Smooth muscle cell (in vitro differentiated cells): ENCODE measurements at regions not wholly inside any gene's neighbourhood (a gene's known extent, or its start where the extent isn't known, plus 50 kb on each side); places are given as distances from the start of the nearest gene placed in this dataset.

Experiments
- DNase-seq: peaks from one replicate; lab custom pipeline; 2025; ENCODE audit not compliant: unreplicated experiment; lab: John Stamatoyannopoulos, UW
- H2AFZ ChIP-seq: fragments of 200-600 bp; sonication (generic); 2 replicates; pipeline ENCODE4 v1.6.0; 2016; ENCODE audit warnings: antibody characterized with exemption, low read depth, mild to moderate bottlenecking
- H3F3A ChIP-seq: fragments of 200-600 bp; sonication (generic); 2 replicates; pipeline ENCODE4 v1.6.0; 2017; ENCODE audit warnings: antibody characterized with exemption, low read depth
- H3K27ac ChIP-seq: fragments of 200-600 bp; sonication (generic); 2 replicates; pipeline ENCODE4 v1.5.1; 2016; ENCODE audit warnings: low read depth, mild to moderate bottlenecking
- H3K27me3 ChIP-seq: fragments of 200-600 bp; sonication (generic); 2 replicates; pipeline ENCODE4 v1.6.1; 2016; ENCODE audit warnings: low read depth, mild to moderate bottlenecking
- H3K36me3 ChIP-seq: fragments of 200-600 bp; sonication (generic); 2 replicates; pipeline ENCODE4 v1.5.1; 2016; ENCODE audit warnings: low read depth
- H3K4me1 ChIP-seq: fragments of 200-600 bp; sonication (generic); 2 replicates; pipeline ENCODE4 v1.5.1; 2016; ENCODE audit warnings: low read depth
- H3K4me2 ChIP-seq: fragments of 200-600 bp; sonication (generic); 2 replicates; pipeline ENCODE4 v1.6.0; 2016; ENCODE audit warnings: mild to moderate bottlenecking
- H3K4me3 ChIP-seq: fragments of 200-600 bp; sonication (generic); 2 replicates; pipeline ENCODE4 v1.5.1; 2016; ENCODE audit warnings: mild to moderate bottlenecking
- H3K79me2 ChIP-seq: fragments of 200-600 bp; sonication (generic); 2 replicates; pipeline ENCODE4 v1.6.0; 2016; ENCODE audit warnings: low read depth, mild to moderate bottlenecking
- H3K9ac ChIP-seq: fragments of 200-600 bp; sonication (generic); 2 replicates; pipeline ENCODE4 v1.6.0; 2016; ENCODE audit warnings: low read depth
- H3K9me3 ChIP-seq: fragments of 200-600 bp; sonication (generic); replicated peaks from 2 replicates; pipeline ENCODE4 v1.5.1; 2016; ENCODE audit warnings: low read depth
- H4K20me1 ChIP-seq: fragments of 200-600 bp; sonication (generic); 2 replicates; pipeline ENCODE4 v1.6.0; 2016; ENCODE audit warnings: low read depth
- WGBS: methylation state at CpG from one replicate; pipeline ENCODE4 v1.1.7; 2016; ENCODE audit warnings: low lambda C conversion rate; 5-methylcytosine and 5-hydroxymethylcytosine counted together
- TF ChIP-seq, protein P1 (sequence below): fragments of 200-600 bp; sonication (generic); IDR thresholded peaks from 2 replicates; pipeline ENCODE4 v1.5.1; 2017; ENCODE audit warnings: borderline replicate concordance, mild to moderate bottlenecking, antibody characterized with exemption; ENCODE audit not compliant: insufficient read depth, poor library complexity, severe bottlenecking

DNA sequence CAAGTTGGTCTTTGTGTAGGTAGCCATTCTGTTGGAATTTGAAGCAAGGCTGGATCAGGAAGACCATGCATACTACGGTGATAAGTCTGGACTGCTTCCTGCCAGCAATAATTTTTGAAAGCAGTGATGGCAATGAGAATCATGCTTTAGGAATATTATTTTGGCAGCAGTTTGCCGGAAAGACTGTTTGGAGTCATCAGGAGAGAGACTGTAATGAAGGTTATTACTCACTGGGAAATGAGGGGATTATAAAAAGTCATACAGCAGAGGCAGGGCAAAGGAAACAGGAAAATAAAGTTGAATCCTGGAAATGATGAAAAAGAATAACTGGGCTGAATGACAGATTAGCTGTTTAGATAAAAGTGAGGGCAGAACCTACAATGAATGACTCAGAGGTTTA is 1136.8 kb upstream of the AUTS2 start:
- H3K27me3 ChIP-seq: no peaks in the 10 kb centered on the region
- no peak overlapping the region for H3K27ac ChIP-seq
- H3K79me2 ChIP-seq: no peaks in the 10 kb centered on the region
- H2AFZ ChIP-seq: no peak overlapping the region
- H3K36me3 ChIP-seq: no peaks in the 10 kb centered on the region
- TF ChIP-seq, protein P1, sequence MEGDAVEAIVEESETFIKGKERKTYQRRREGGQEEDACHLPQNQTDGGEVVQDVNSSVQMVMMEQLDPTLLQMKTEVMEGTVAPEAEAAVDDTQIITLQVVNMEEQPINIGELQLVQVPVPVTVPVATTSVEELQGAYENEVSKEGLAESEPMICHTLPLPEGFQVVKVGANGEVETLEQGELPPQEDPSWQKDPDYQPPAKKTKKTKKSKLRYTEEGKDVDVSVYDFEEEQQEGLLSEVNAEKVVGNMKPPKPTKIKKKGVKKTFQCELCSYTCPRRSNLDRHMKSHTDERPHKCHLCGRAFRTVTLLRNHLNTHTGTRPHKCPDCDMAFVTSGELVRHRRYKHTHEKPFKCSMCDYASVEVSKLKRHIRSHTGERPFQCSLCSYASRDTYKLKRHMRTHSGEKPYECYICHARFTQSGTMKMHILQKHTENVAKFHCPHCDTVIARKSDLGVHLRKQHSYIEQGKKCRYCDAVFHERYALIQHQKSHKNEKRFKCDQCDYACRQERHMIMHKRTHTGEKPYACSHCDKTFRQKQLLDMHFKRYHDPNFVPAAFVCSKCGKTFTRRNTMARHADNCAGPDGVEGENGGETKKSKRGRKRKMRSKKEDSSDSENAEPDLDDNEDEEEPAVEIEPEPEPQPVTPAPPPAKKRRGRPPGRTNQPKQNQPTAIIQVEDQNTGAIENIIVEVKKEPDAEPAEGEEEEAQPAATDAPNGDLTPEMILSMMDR: no peak
- no peak overlapping the region for H3K4me3 ChIP-seq
- DNase-seq: no peak
- no peaks in the 10 kb centered on the region for H4K20me1 ChIP-seq
- H3K9me3 ChIP-seq: no peaks in the 10 kb centered on the region
- H3K4me2 ChIP-seq: no peak overlapping the region
- no peaks in the 10 kb centered on the region for H3K4me1 ChIP-seq
- WGBS: 25% methylated on average over 2 of the region's 2 CpGs
- H3K9ac ChIP-seq: no peak overlapping the region
- H3F3A ChIP-seq: no peaks in the 10 kb centered on the region

DNA sequence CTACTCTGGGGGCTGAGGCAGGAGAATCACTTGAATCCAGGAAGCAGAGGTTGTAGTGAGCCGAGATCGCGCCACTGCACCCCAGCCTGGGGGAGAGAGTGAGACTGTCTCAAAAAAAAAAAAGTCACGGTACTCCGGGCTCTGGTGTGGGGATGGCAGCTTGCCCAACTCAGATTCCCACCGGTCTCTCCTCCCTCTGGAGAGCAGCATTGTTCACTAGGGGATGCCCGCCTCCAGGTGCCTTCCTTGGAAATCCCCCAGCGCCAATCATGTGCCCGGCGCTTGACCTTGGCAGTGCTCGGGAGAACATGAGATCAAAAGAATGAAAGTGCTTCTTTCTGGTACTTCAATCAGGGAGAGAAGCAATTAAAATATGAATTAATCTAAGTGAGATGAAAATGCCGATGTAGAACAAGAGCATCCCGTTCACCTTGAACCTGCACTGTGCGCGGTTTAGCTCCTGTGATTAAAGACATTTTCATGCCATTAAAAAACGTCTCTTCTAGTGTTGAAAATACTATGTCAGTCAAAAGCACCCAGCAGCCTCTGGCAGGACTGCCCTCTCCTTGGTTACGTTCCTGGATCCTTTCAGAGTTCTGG is 1127.3 kb upstream of the AUTS2 start:
- no peak for DNase-seq
- Histone ChIP-seq H3K4me1 (no peaks in the 10 kb centered on the region), H3K36me3 (no peaks in the 10 kb centered on the region), H3K4me3 (no peak overlapping the region), H3F3A (no peaks in the 10 kb centered on the region), H3K27ac (no peak overlapping the region), H3K9me3 (no peaks in the 10 kb centered on the region), H3K79me2 (no peaks in the 10 kb centered on the region), H3K4me2 (no peak overlapping the region), H2AFZ (no peak overlapping the region), H4K20me1 (no peaks in the 10 kb centered on the region), H3K27me3 (peaks cover 19% of the 10 kb centered on the region), H3K9ac (no peak overlapping the region)
- 90% methylated on average over 17 of the region's 17 CpGs for WGBS
- TF ChIP-seq, protein P1: no peak

DNA sequence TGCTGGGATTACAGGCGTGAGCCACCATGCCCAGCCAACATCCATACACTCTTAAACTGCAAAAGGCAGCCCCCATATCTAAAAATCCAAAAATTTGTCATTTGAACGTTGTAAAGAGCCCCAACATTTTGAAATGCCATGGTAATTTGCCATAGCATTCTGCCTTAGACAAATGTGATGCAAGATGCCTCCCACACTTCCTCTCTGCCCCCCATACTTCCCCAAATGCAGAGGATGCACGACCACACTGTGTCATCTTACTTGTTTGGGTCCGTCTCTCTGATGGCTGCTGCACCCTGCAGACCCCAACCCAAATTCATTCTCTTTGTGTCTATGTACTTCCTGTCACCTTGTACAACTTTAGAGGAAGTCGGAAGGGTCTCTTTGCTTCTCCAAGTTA is 1125.6 kb upstream of the AUTS2 start:
- WGBS: 84% methylated on average over 5 of the region's 5 CpGs
- H3K4me3 ChIP-seq: no peak overlapping the region
- no peak overlapping the region for H3K4me2 ChIP-seq
- H3K9me3 ChIP-seq: no peaks in the 10 kb centered on the region
- DNase-seq: no peak
- peaks cover 19% of the 10 kb centered on the region for H3K27me3 ChIP-seq
- H3F3A ChIP-seq: no peaks in the 10 kb centered on the region
- no peaks in the 10 kb centered on the region for H3K79me2 ChIP-seq
- no peaks in the 10 kb centered on the region for H3K36me3 ChIP-seq
- H3K9ac ChIP-seq: no peak overlapping the region
- H3K4me1 ChIP-seq: no peaks in the 10 kb centered on the region
- TF ChIP-seq, protein P1: no peak
- H2AFZ ChIP-seq: no peak overlapping the region
- no peak overlapping the region for H3K27ac ChIP-seq
- no peaks in the 10 kb centered on the region for H4K20me1 ChIP-seq

DNA sequence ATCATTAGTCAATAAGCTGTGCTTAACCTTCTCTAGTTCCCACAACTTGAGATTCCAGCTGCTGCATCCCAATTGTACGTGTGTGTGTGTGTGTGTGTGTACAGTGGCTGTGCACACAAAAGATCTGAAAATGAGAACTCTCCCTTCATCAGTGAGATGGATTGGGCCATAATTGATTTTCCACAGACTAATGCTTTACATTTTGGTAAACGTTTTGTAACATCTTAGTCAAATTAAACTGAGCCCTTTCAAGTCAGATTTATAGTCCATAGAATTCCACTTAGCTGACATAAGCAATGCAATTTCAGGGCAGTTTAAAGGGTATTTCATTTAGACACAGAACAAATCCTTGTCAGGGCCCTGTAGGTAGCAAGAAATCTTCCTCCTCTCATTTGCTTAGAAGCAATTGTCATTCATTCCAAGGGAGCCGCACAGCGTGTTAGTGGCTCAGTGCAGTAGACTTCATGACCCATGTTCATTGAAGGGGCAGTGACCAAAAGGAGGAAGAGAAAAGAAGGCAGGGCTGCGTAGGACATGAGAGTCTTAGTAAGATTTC is 1123.5 kb upstream of the AUTS2 start:
- no peaks in the 10 kb centered on the region for H4K20me1 ChIP-seq
- H3K4me2 ChIP-seq: no peak overlapping the region
- H3K9ac ChIP-seq: no peak overlapping the region
- H3K27me3 ChIP-seq: peaks cover 11% of the 10 kb centered on the region
- 75% methylated on average over 5 of the region's 5 CpGs for whole genome bisulfite sequencing
- no peaks in the 10 kb centered on the region for H3K9me3 ChIP-seq
- no peaks in the 10 kb centered on the region for H3K4me1 ChIP-seq
- H3K36me3 ChIP-seq: no peaks in the 10 kb centered on the region
- H3K4me3 ChIP-seq: no peak overlapping the region
- no peaks in the 10 kb centered on the region for H3F3A ChIP-seq
- DNase-seq: no peak
- no peaks in the 10 kb centered on the region for H3K79me2 ChIP-seq
- TF ChIP-seq, protein P1: no peak
- no peak overlapping the region for H3K27ac ChIP-seq
- no peak overlapping the region for H2AFZ ChIP-seq
